AG10803 (cell line): ENCODE measurements at regions not wholly inside any gene's neighbourhood (a gene's known extent, or its start where the extent isn't known, plus 50 kb on each side); places are given as distances from the start of the nearest gene placed in this dataset.

Experiments
- DNase-seq: peaks from one replicate; pipeline ENCODE4 v3.0.0; 2010; ENCODE audit warnings: low read depth
- H3K4me3 ChIP-seq: 2 replicates; pipeline ENCODE4 v1.5.1; 2011; ENCODE audit warnings: mild to moderate bottlenecking, low read length, control low read depth
- CTCF ChIP-seq: conservative IDR thresholded peaks from 2 replicates; pipeline ENCODE4 v1.5.1; 2011; ENCODE audit warnings: mild to moderate bottlenecking, low read length, control low read depth, inconsistent platforms

- H3K4me3 ChIP-seq = no peak overlapping the region
- DNase-seq = no peak
- TF ChIP-seq CTCF = no peak
Observed at GRCh38 chr10:123445261-123445775, 220.8 kb upstream of the GPR26 start.

- no peak for DNase-seq
- H3K4me3 ChIP-seq = no peak overlapping the region
- TF ChIP-seq CTCF = no peak
Observed at GRCh38 chr10:123446449-123447156, 219.6 kb upstream of the GPR26 start.

GRCh38 chr10:123449234-123449962 is 216.8 kb upstream of the GPR26 start:
- TF ChIP-seq CTCF = no peak
- H3K4me3 ChIP-seq = no peak overlapping the region
- DNase-seq = no peak

GRCh38 chr10:123450956-123451605 is 215.1 kb upstream of the GPR26 start:
- no peak for DNase-seq
- no peak overlapping the region for H3K4me3 ChIP-seq
- TF ChIP-seq CTCF = no peak

- no peak for DNase-seq
- H3K4me3 ChIP-seq = no peak overlapping the region
- TF ChIP-seq CTCF = no peak
Observed at GRCh38 chr10:123451618-123452245, 214.4 kb upstream of the GPR26 start.

- no peak overlapping the region for H3K4me3 ChIP-seq
- no peak for DNase-seq
- no peak for TF ChIP-seq CTCF
Observed at GRCh38 chr10:123454987-123455386, 211.2 kb upstream of the GPR26 start.
